Fibroblast of pulmonary artery (primary cell): ENCODE measurements at regions not wholly inside any gene's neighbourhood (a gene's known extent, or its start where the extent isn't known, plus 50 kb on each side); places are given as distances from the start of the nearest gene placed in this dataset.
A peak's percentile ranks its signal among the peaks of the same experiment; 100 is the strongest.

ENCODE experiments used
- DNase-seq: peaks from one replicate; pipeline ENCODE4 v3.0.0-alpha.2; 2010; ENCODE audit warnings: low read depth
- H3K4me3 ChIP-seq: replicated peaks from 2 replicates; pipeline ENCODE4 v1.5.1; 2011; ENCODE audit warnings: low read depth, mild to moderate bottlenecking, control low read depth, low read length, moderate library complexity
- CTCF ChIP-seq: IDR thresholded peaks from 2 replicates; pipeline ENCODE4 v1.5.1; 2011; ENCODE audit warnings: mild to moderate bottlenecking, control low read depth, low read length, inconsistent platforms; ENCODE audit errors: missing control alignments

GRCh38 chr5:138632900-138633489 lies 57.8 kb upstream of the HSPA9 start:
- peak; percentile 52 for TF ChIP-seq CTCF
- peak; percentile 90 for DNase-seq

GRCh38 chr5:138631096-138631928 lies 56.1 kb upstream of the HSPA9 start:
- no peak for TF ChIP-seq CTCF
- no peak overlapping the region for H3K4me3 ChIP-seq
- no peak for DNase-seq

More at GRCh38 chr5:138632900-138633489, 57.8 kb upstream of the HSPA9 start:
- no peak overlapping the region for H3K4me3 ChIP-seq

- TF ChIP-seq CTCF = no peak
- DNase-seq = no peak
- no peak overlapping the region for H3K4me3 ChIP-seq
Observed at GRCh38 chr5:138629392-138629791, 54.2 kb upstream of the HSPA9 start.

- no peak overlapping the region for H3K4me3 ChIP-seq
- DNase-seq = no peak
- TF ChIP-seq CTCF = no peak
Observed at GRCh38 chr5:138626333-138626944, 51.2 kb upstream of the HSPA9 start.

- no peak overlapping the region for H3K4me3 ChIP-seq
- DNase-seq = no peak
- TF ChIP-seq CTCF = no peak
Observed at GRCh38 chr5:138625134-138625533, 49.9 kb upstream of the HSPA9 start.
